ENCODE measurements at regions not wholly inside any gene's neighbourhood (a gene's known extent, or its start where the extent isn't known, plus 50 kb on each side); places are given as distances from the start of the nearest gene placed in this dataset.

DNA sequence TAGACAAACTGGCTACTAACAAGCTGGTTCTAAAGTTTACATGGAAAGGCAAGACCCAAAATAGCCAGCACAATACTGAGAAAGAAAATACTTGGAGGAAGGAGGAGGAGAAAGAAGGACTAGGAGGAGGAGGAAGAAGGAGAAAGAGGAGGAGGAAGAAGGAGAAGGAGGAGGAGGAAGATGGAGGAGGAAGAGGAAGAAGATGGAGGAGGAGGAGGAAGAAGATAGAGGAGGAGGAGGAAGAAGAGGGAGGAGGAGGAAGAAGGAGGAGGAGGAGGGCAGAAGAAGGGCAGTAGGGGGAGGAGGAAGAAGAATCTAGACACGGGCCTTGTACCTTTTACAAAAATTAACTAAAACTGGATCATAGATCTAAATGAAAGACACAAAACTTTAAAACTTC is 92.6 kb downstream of the METTL4 start:
- intact Hi-C loops (cut with DNase I), result no loop called here
- DNase-seq (ENCODE audit: low spot score), result no peak
- ATAC-seq, result no peak

DNA sequence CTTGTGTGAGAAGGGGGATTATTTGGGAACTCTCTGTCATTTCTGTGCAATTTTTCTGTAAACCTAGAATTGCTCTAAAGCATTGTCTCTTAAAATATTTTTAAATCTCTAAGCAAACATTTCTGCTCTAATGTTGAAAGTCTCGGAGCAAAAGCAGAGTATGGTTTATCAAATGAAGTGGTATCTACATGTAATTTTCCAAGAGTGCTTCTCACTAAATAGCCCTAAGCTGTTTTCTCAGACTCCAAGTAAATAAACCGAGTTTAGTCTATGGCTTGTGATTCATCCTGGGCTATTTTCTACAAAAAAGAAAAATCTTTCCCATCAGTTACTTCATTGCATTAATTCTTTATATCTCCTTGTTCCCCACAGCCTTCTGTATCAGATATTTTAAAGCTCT is 90.8 kb downstream of the METTL4 start:
- no peak for DNase-seq (ENCODE audit: low spot score)
- intact Hi-C loops (cut with DNase I), result no loop called here
- ATAC-seq, result no peak

DNA sequence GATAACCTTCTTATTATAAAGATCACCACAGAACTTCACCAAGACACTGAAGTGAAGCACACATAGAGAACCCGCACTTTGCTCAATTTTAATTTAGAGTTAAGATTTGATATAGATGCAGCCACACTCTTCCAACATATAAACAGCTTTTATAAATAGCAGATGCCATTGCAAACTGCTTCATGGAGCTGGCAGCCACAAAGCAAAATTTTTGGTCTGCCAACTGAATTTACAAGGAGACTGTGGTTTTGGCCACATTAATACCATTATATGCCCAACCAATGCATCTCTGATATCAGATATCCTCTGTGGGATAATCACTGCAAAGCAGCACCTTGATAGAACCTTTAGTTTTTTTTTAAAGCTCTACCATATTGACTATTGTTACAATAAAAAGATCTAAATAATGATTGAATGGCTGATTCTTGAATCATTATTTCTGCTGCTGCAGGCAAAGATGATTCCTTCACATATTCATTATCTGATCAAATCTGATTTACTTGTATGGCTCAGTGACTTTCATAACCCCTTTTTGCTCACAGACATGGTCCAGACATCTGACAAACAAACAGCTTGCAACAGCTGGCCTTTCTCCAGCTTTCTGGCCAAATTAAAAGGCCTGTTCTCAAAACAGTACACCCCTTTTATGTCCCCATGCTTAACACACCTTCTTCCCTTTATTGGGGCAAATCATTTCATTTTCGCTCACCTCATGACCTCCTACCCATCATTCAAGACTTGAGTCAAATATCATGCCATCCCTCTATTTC is 88.4 kb downstream of the METTL4 start:
- intact Hi-C loops (cut with DNase I), result no loop called here
- no peak for DNase-seq (ENCODE audit: low spot score)
- no peak for ATAC-seq

DNA sequence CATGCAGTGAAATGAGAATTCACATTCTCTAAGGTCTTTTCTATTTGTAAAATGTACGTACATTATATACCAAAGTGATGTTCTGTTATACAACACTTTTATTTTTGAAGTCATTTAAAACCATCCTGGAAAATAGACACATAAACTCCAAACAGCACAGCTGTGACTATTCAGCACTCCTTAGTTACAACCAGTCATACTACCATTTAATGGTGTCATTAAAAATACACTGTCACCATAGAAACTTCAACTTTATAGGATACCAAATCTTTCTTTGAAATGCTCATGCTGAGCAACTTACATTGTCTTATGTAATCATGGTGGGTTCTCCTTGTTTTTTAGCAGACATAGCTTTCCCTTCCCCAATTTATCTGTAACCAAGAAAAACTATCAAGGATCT is 85.3 kb downstream of the METTL4 start:
- intact Hi-C loops (cut with DNase I), result no loop called here
- ATAC-seq, result no peak

DNA sequence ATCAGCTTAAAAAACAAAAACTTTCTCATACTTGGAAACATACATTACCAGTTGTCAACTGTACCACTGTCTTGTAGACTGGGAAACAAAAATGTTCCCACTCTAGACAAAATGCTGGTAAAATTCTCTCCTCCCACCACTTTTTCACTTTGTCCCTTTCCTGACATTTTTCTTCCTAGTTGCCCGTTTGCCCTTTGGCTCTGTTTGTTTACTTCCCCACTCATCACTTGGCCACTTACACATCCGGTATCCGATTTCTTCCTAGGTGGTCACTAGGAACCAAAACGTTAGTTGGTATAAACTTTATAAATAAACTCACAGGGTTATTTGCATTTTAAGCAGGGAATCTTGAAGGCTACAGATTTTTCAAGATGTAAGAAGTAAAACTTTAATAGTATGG is 84.9 kb downstream of the METTL4 start:
- intact Hi-C loops (cut with DNase I), result no loop called here

More for the DNA sequence above, 85.3 kb downstream of the METTL4 start:
- DNase-seq (ENCODE audit: low spot score), result no peak

More for the DNA sequence above, 84.9 kb downstream of the METTL4 start:
- DNase-seq (ENCODE audit: low spot score) (no peak), ATAC-seq (no peak)
